ACHN (cell line): ENCODE measurements at regions not wholly inside any gene's neighbourhood (a gene's known extent, or its start where the extent isn't known, plus 50 kb on each side); places are given as distances from the start of the nearest gene placed in this dataset.

Source experiments
- DNase-seq: peaks from one replicate; pipeline ENCODE4 v3.0.0-alpha.2; 2015
- in situ Hi-C: cut with HindIII; loops from 2 replicates; pipeline ENCODE4 v1.10.0; 2017; ENCODE audit warnings: low sequenced_read_pairs, low pct_ligation_motif_present, low pct_unique_long_range_greater_than_20kb

DNA sequence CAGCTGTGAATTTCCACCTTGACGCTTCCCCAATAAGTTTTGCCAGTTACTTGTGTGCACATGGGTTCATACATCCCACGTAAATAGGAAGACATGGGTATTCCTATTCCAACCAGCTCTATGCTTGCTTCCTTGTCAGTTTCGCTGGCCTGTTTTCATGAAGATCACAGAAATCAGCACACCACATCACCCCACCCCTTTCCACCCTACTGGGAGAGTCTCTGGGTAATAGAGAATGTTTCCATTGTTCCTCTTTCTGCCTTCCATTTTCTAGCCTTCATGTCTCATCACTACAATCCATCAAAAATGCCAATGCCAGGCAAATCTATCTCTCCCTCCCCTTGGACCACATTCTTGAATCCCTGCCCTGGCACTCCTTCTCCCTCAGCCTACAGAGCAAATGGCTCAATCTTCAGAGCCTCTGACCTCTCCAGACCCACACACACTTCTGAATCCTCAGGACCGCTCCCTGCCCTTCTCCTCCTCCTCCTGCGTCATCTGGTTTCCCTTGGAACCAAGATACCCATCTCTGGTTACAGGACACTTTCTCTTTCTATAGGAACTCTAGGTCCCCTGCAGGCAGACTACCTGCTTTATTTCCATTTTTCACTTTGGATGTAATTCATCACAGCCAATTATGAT, 323.3 kb downstream of the DHX15 start:
- no peak for DNase-seq
- in situ Hi-C loops, result no loop called here

DNA sequence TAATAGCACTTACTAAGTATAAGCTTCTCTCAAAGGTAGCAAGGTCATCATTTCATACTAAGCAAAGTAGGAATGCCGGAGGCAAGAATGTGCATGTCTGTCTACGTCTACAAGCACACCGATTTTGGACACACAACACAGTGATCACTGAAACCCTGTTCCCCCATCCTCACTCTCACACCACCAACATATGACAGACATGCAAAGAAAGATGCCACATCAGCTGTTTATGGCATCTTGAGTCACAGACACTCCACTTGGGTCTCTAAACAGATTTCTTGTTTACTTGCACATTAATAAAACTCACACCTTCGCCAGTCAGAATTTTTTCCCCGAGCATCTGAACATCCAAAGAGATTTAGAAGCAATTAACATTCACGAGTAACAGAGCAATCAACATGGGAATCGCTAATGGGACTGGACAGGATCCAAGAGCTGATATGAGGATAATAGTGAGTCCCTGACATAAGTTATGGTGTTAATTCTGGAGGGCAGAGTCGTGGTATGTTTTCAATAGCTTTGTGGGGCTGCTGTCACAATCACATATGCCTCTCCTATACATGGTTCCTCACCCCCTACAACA, 324.1 kb downstream of the DHX15 start:
- in situ Hi-C loops, result no loop called here

DNA sequence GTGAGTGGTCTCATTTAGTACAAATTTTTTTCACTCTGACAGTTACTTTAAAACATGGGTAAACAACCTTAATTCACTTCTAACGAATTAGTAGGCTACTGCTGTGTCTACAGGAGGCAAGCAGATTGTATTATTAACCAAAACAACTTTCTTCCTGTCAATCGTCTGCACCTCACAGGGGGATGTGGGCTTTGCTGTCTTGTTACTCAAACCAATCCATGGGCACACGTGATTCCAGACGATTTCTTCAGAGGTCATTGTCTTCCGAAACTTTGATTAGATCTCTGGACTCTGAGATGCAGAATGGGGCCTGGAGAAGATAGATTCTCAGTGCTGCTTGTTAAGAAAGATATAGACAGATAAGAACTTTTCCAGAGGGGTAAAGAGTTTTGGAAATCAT, 327.8 kb downstream of the DHX15 start:
- no peak for DNase-seq
- in situ Hi-C loops, result no loop called here

More for the DNA sequence above, 324.1 kb downstream of the DHX15 start:
- DNase-seq, result no peak

DNA sequence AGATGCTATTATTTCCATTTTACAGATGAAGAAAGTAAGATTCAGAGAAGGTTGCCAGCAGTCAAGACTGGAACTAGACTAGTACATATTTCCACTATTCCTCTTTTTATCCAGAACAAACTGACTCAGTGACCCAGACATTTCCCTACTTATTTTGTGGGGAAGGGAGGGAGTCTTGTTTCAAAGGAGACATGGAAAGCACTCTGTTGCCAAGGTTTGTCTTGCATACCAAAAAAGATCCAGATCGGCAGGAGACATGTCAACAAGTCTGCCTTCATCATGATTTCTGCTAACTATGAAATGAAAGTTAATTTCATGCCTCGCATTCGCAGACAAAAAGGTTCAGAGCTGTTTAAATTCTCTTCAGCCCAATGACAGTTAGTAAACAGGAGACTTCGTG, 328.3 kb downstream of the DHX15 start:
- in situ Hi-C loops, result no loop called here
- DNase-seq, result no peak

DNA sequence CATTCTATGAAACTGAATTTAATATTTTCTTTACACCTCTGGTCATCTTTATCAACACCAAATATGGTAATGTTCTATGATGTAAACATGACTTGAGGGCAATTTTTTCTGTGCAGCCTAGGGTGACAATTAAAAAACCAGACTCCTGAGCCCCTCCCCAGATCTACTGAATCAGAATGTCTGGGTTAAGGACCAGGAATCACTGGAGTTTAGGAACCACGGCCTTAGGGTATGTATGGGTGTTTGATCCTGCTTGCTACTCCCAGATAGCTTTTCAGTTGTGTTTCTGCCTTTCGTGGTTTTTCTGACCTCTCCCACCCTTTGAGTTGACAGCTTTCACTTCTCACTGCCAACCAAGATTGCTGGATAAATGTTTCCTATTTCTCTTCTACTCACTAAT, 332.2 kb downstream of the DHX15 start:
- in situ Hi-C loops, result no loop called here
- DNase-seq, result no peak

DNA sequence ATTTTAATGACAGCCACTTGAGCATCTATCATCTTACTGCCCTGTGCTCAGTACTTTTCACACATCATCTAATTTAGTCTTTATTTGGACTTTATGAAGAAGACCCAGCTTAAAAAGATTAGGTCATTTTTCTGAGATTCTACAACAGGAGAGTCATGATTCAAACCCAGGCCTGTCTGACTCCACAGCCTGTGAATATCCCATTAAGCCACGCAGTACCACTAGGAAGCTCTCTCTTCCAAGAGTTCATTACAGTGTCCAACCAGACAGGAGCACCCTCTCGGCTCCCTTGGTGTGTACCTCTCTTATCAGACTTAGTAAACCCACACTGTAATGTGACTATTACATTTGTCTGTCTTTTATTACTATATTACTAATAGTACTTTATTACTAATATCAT, 332.8 kb downstream of the DHX15 start:
- no peak for DNase-seq
- in situ Hi-C loops, result no loop called here

DNA sequence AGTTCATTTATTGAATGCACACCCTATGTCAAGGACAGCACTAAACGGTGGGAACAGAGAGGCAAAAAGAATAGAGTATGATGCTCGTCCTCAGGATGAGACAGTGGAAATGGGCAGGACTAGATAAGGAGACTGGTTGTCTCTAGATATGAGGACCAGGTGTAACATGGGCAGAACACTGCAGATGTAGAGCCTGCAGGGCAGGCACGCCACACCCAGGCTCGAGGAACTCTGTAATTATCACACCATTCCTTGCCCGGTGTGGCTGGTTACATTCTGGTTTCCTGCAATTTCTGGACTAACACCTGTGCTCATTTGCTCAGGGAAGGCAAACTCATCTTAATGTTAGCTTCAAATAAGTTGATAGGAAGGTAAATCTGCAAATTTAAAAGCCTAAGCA, 334.4 kb downstream of the DHX15 start:
- DNase-seq, result no peak

DNA sequence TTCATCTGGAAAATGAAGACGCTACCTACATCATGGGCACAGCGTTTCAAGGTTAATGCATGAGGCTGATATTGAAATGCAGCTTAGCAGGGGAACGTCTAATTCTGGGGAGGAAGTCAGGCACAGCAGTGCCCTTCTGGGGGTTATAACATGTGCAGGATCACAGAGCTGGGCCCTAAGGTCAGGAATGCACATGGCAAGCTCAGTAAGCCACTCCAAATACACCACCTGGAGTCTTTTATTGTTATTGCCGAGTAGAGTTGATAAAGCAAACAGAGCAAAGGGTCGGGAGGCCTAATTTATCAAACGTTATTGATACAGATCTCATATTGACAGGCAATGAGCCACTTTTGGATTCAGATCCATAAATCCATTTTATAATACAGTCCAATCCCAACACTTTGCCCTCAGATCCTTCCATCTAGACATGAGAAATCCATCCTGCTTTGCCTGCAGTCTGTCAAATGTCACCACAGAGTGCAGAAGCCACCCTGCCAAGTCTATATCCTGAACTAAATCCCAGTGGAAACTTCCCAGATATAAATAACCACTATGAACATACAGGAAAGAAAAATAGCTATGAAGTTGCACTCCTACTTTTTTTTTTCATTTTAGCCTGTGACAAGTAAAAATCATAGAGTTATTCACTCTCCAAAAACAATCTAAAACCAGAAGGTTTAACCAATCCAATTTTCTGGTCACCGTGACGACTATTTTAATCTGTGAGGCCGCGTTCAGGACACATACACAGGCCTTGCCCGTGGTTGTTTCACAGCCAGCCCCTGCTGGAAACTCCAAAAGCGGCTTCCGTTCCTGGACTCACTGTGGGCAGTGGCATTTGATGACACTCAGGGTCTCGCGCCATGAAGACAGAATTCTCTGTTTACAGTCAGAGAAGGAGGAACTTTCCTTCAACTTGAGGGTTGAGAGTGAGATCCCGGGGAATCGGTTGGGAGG, 335.4 kb downstream of the DHX15 start:
- in situ Hi-C loops, result no loop called here

More for the DNA sequence above, 334.4 kb downstream of the DHX15 start:
- in situ Hi-C loops, result no loop called here

DNA sequence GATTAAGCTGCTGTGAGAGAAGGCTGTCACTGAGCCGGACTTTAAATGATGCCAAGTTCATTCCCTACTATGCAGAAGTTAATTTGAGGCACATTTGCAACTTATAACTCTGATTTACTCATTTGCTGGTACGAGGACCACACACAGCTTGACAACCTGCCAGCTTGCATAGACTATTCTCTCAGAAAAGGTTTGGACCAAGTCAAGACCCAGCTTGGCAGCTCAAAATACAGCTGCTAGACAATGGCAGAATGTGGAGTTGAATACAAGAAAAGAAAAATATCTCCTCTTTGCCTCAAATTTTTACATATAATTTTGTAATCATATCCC, 338.9 kb downstream of the DHX15 start:
- in situ Hi-C loops, result no loop called here
- no peak for DNase-seq

More for the DNA sequence above, 335.4 kb downstream of the DHX15 start:
- no peak for DNase-seq

DNA sequence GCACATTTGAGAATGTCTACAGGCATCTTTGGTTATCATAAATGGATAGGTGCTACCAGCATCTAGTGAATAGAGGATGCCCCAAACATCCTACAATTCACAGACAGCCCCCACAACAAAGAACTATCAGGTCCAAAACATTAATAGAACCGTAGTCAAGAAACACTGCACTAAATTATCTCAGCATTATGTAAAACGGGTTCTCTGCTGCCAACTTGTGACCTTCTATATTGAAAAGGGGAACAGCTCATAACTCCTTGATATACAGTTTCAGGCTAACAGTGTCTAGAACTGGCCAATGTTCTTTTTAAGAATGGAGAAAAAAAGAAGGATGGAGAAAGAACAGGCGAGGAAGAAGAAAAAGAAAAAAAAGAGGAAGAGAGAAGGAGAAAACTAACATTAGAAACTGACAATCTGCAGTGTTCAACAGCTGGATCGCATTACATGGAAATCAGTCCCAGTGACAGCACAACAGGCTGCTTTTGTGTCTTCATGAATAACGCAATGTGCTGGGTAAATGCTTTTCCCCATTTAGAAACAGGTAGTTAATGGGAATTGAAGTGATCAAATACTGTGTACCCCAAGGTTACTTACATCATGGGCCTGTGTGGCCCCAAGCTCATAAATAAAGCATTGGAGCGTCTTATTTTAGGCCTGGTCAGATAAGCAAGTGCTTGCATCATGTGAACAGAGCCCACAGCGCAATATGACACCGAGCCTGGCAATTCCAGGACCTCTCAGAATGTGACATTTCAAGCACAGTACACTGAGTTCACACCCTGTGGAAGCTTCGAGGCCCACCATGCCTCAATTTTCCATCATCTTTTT, 339.5 kb downstream of the DHX15 start:
- in situ Hi-C loops, result no loop called here
- no peak for DNase-seq

DNA sequence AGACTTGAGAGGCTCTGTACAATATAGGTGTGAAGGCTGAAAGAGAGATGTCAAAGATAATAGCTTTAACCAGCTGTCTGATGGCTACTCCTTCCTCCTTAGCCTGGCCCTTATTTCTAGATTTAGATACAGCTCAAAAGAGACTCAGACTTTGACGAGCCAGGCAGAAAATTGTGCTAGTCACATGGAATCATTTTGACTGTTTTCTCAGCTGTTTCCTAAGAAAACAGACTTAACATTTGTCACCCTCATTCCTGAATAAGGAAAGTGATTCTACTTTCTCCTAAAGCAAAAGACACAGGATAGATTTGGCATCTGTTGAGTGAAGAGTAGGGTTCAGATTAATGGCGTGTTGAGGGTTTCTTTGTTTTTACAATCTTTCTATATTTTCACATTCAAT, 340.7 kb downstream of the DHX15 start:
- no peak for DNase-seq
- in situ Hi-C loops, result no loop called here

DNA sequence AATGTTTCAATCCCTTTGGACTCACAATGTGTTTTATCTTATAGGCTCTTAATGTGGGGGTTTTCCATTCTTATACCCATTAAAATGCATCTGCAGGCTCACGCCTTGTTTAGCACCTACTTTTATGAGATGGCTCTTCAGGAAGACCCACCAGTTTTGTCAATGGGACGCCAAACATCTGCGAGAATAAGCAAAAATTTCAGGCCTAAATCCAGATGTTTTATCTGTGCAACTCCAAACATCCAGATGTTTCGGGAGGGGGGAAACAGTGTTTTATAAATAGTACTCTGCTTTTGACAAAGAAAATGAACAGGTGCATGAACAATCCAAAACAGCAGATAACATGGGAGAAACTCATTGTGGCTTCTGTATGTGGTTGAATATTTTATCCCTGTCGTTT, 342.8 kb downstream of the DHX15 start:
- no peak for DNase-seq
- in situ Hi-C loops, result no loop called here

DNA sequence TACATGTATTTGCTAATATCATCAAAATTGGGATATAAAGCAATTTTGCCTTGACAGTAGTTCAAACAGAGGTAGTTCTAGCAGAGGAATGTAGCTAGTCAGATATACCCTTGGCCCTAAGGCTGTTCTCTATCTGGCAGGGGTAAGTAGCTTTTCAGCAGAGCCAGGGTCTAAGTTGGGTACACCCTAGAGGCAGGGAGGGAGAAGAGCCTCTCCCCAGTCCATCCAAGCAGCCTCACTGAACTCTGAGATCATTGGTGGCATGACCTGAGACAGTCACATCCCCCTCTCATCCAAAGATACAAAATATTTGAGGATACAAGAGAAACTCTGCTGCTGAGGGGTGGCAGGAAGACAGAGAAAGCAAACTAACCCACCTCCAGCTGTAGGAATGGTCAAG, 343.7 kb downstream of the DHX15 start:
- DNase-seq, result no peak
- in situ Hi-C loops, result no loop called here

DNA sequence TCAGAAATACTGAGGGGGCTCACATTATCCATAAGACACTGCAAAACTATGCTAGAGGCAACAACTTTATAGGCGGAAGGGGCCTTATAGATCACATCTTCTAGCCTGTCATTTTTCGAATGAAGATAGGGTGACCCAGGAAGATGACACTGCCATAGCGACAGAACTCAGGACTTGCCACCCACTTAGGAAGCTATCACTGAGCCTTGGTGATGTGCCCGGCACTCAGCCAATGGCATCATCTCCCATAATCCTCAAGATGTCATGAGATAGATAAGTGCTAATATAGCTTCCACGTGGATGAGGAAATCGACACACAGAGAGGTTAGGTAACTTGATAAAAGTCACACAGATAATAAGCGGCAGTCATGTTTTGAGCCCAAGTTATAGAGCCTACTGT, 346.6 kb downstream of the DHX15 start:
- in situ Hi-C loops, result no loop called here
- DNase-seq, result no peak

DNA sequence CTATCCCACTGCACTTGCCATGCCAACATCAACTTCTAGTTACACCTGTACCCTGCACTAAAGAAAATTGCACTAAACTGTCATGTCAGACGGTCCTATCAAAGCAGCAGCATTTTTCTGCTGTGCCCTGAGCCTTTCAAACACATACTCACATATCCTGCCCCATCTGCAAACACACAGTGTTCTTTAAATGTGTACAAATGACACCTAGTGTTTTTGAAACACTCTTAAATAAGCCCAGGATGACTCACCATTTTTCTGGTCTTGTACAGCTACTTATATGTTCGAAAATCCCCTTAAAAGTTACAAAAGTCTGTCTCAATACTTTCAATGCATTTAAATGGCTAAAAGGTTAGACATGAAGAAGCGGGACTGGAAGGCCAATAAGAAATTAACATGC, 346.7 kb upstream of the PPARGC1A start:
- no peak for DNase-seq
- in situ Hi-C loops, result no loop called here

DNA sequence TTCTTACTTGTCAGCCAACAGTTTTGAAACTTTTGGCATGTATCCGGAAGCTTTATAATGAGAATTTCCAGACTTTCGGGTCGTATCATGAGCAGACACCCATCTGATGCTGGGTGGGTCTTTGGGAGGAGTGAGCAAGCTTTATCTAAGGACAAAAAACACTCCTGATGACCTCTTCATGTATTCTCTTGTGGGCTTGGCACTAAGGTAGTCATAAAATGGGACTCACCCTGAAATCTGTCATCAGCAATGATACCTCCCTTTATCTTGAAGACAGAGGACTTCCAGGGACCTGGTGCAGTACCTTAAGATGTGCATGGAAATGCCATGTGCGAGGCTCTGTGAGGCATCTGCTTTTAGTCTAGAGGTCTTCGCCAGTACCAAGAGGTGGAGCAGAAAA, 346.3 kb upstream of the PPARGC1A start:
- in situ Hi-C loops, result no loop called here
- no peak for DNase-seq

DNA sequence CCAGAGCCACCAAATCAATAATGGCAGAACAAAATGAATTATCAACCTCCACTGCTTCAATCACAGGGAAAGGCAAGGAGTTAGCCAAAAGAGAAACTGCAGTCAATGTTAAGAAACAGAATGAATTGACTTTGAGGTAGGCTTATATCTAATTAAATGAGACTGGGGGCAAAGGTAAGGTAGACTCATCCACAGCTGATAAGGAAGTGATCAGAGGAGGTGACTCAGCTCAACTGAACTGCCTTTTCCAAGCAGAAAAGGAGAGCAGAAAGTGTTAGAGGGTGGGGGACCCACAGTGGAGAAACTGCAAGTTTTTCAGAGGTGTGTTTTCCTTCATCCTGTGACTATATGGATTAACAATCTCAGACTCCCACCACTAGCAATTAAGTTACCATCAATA, 345.8 kb upstream of the PPARGC1A start:
- in situ Hi-C loops, result no loop called here
- no peak for DNase-seq

DNA sequence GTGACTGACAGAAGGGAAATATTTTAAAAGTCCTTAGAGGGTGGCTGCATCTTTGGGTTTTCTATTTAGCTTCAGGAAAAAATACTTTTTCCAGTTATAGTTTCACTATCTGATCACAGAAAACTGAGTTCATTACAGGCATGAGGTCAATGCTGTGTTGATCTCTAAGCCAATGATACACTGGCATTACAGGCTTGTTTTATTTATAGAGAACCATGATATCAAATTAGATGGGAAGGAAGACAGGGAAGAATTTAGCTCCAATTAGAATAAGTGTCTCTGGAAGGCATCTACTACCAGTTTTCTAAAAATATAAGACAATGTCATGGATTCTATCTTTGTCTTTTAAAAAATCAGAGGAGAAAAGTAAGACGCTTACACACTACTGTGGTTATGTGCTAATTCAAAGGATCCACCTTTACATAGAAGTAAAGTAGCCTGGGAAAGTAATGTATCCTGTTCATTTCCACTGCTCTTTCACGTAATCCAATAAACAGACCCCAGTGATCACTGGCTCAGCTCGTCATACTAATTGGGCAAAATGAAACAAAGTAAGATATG, 344.5 kb upstream of the PPARGC1A start:
- no peak for DNase-seq
- in situ Hi-C loops, result no loop called here

DNA sequence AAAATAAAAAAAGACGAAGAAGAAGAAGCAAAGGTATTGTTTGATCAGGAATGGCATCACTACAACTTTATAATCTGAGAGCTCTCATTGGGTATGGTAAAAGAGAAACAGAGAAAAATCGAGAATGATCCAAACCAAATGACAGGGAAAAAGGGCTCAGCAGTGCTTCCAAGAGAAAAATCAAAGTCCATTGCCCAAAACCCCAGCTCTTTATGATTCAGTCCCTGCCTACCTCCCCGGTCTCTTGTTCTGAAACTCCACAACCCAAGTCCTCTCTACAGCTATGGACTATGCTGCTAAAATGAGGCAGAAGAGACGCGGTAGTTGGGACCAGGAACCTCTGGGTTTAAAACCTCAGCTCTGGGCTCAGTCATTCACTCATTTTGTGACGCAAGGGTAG, 341.1 kb upstream of the PPARGC1A start:
- in situ Hi-C loops, result no loop called here

More for the DNA sequence above, 341.1 kb upstream of the PPARGC1A start:
- DNase-seq, result no peak
